Adrenal gland (tissue), 5 donors: ENCODE measurements at regions not wholly inside any gene's neighbourhood (a gene's known extent, or its start where the extent isn't known, plus 50 kb on each side); places are given as distances from the start of the nearest gene placed in this dataset.

Source experiments
- CTCF ChIP-seq, 6 experiments: fragments of 450-650 bp in 4 of 6; fragments of 200-600 bp in 2 of 6; sonication (generic) in 1 of 6; IDR thresholded peaks; 1 replicate in 5 of 6; 2 replicates in 1 of 6; pipeline versions ENCODE4 v1.5.1 to v1.8.0; 2016 to 2021; ENCODE audit warnings: antibody characterized with exemption in 6 of 6, mild to moderate bottlenecking in 2 of 6, moderate library complexity in 1 of 6
- POLR2A ChIP-seq, 2 donors: fragments of 450-650 bp; IDR thresholded peaks; one replicate each; pipeline ENCODE4 v1.6.1; 2017; ENCODE audit warnings: antibody characterized with exemption in 2 of 2, mild to moderate bottlenecking in 2 of 2, moderate library complexity in 1 of 2
- donor health status: DM: no; HTN: no; CAD: no.

GRCh38 chr17:70292366-70292765 is 123.0 kb downstream of the KCNJ2 start:
- TF ChIP-seq CTCF (IDR thresholded peaks at IDR 0.05) (no peak), POLR2A (IDR thresholded peaks at IDR 0.05) (no peak)
